Heart right ventricle (tissue), 16 donors: ENCODE measurements at regions not wholly inside any gene's neighbourhood (a gene's known extent, or its start where the extent isn't known, plus 50 kb on each side); places are given as distances from the start of the nearest gene placed in this dataset.

Source experiments
- ATAC-seq, 8 donors: fragments of 200-7000 bp; cut with Tn5 transposase; one replicate each; pipeline ENCODE4 v1.9.1; 2020; ENCODE audit warnings: mild to moderate bottlenecking in 8 of 8, moderate library complexity in 8 of 8, moderate number of reproducible peaks in 1 of 8
- DNase-seq, 2 donors: peaks; one replicate each; pipeline ENCODE4 v3.0.0-alpha.2; 2020
- H3K27ac ChIP-seq, 10 donors: fragments of 200-600 bp; sonication (generic) in 2 of 10; one replicate each; pipeline versions ENCODE4 v1.5.0 to v1.8.0; 2020 to 2022; ENCODE audit warnings: mild to moderate bottlenecking in 3 of 10
- H3K27me3 ChIP-seq, 7 donors: fragments of 200-600 bp; one replicate each; pipeline ENCODE4 v1.8.0; 2021 to 2022; ENCODE audit warnings: mild to moderate bottlenecking in 2 of 7
- H3K36me3 ChIP-seq, 9 donors: fragments of 200-600 bp; sonication (generic) in 1 of 9; one replicate each; pipeline versions ENCODE4 v1.5.0 to v1.8.0; 2020 to 2022; ENCODE audit warnings: mild to moderate bottlenecking in 2 of 9
- H3K4me1 ChIP-seq, 9 donors: fragments of 200-600 bp; sonication (generic) in 1 of 9; one replicate each; pipeline versions ENCODE4 v1.5.0 to v1.8.0; 2020 to 2022; ENCODE audit warnings: mild to moderate bottlenecking in 4 of 9
- H3K4me3 ChIP-seq, 10 donors: fragments of 200-600 bp; sonication (generic) in 2 of 10; one replicate each; pipeline versions ENCODE4 v1.5.0 to v1.8.0; 2020 to 2022; ENCODE audit warnings: mild to moderate bottlenecking in 7 of 10, moderate library complexity in 2 of 10
- H3K9me3 ChIP-seq, 11 donors: fragments of 200-600 bp in 10 of 11; sonication (generic) in 2 of 11; one replicate each; pipeline versions ENCODE4 v1.5.0 to v1.8.0; 2013 to 2022; ENCODE audit warnings: mild to moderate bottlenecking in 2 of 11, control low read depth in 1 of 11, moderate library complexity in 1 of 11
- whole genome bisulfite sequencing, 2 donors: extraction: QIAGEN DNeasy Blood & Tissue Kit; methylation state at CpG; one replicate each; pipeline ENCODE4 v1.1.7; 2013; ENCODE audit warnings: inconsistent platforms in 1 of 2; 5-methylcytosine and 5-hydroxymethylcytosine counted together
- intact Hi-C, 10 donors: fragments of 100-400 bp; cut with DNase I; formaldehyde crosslinking; loops; one replicate each; pipeline versions ENCODE4 v1.11.1 to v1.14.2; 2022
- TF ChIP-seq, protein P1 (sequence below), 9 donors: fragments of 200-600 bp; sonication (generic) in 2 of 9; IDR thresholded peaks; one replicate each; pipeline versions ENCODE4 v1.5.0 to v1.8.0; 2021 to 2022; ENCODE audit warnings: antibody characterized with exemption in 9 of 9, mild to moderate bottlenecking in 5 of 9, moderate library complexity in 1 of 9
- donor health status: Arrhythmogenic right ventricular cardiomyopathy.
- donor health status: ischemic (EF 13 %, LVEDD 7.1; RV severe dilation, severe dysfunction).
- donor health status: healthy with polysubstance abuse.
- donor health status: DM: no; HTN: yes; CAD: no.
- donor health status: DM: no; HTN: no; CAD: no.
- donor health status: ischemic (EF 25% LVEDD 6.9; RV normal size, moderate dysfunction).
- donor health status: ischemic (EF 25% LVEDD 5.7; RV mildly dilated, moderate dysfunction).
- donor health status: healthy.
- donor health status: DM: yes; HTN: yes; CAD: no.
- donor health status: Ischemic cardiomyopathy.
- donor health status: ischemic (EF 35%, LVEDD 5.7; RV mildly dilated, moderate dysfunction).
- donor health status: nonischemic (EF 11% LVEDD 7.7; RV severe dilation, severe dysfunction).
- donor health status: DM: yes; HTN: yes; CAD: no.
- donor health status: PGD.
- donor health status: ischemic (EF 29% LVEDD 5.4; RV normal size, mild dysfunction).
- donor health status: nonischemic (EF 23%, LVEDD 6.1; RV moderate dilation, normal function).

- H3K4me1 ChIP-seq, result no peaks in the 10 kb centered on the region
- H3K9me3 ChIP-seq, result peaks cover 0 to 5% (median 0%) of the 10 kb centered on the region in 11 donors
- DNase-seq (no peak), ATAC-seq (no peak)
- TF ChIP-seq, protein P1, sequence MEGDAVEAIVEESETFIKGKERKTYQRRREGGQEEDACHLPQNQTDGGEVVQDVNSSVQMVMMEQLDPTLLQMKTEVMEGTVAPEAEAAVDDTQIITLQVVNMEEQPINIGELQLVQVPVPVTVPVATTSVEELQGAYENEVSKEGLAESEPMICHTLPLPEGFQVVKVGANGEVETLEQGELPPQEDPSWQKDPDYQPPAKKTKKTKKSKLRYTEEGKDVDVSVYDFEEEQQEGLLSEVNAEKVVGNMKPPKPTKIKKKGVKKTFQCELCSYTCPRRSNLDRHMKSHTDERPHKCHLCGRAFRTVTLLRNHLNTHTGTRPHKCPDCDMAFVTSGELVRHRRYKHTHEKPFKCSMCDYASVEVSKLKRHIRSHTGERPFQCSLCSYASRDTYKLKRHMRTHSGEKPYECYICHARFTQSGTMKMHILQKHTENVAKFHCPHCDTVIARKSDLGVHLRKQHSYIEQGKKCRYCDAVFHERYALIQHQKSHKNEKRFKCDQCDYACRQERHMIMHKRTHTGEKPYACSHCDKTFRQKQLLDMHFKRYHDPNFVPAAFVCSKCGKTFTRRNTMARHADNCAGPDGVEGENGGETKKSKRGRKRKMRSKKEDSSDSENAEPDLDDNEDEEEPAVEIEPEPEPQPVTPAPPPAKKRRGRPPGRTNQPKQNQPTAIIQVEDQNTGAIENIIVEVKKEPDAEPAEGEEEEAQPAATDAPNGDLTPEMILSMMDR (IDR thresholded peaks at IDR 0.05), result no peak
- H3K36me3 ChIP-seq, result no peaks in the 10 kb centered on the region
- H3K27me3 ChIP-seq, result no peaks in the 10 kb centered on the region
- intact Hi-C loops, result no loop called here
- no peak overlapping the region for H3K27ac ChIP-seq
- H3K4me3 ChIP-seq, result no peak overlapping the region
- 52 to 69% methylated on average over 2 of the region's 2 CpGs for WGBS, 2 donors
Observed at GRCh38 chr4:137249112-137249511, 283.2 kb downstream of the PCDH18 start.

DNA sequence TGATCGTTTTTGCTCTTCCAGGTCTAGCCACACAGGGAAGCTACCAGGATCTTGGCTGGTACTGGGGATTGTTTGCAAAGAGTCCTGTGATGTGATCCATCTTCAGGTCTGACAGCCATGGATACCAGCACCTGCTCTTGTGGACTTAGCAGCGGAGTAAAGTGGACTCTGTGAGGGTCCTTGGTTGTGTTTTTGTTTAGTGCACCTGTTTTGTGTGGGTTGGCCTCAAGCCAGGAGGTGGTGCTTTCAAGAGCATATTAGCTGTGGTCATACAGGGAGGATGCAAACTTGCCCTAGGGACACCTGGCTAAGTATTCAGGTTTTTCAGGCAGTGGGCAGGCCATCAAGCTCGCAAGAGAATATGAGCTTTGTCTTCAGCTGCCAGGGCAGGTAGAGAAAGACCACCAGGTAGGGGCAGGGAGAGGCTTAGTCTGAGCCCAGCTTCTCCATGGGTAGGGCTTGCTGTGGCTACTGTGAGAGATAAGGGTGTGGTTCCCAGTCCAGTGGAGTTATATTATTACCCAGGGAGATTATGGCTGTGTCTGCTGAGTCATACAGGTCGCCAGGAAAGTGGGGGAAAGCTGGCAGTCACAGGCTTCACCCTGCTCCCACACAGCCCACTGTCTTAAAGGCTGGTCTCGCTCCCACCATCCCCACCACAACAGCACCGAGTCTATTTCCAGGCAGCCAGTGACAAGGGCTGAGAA, 293.7 kb downstream of the PCDH18 start:
- H3K36me3 ChIP-seq, result no peaks in the 10 kb centered on the region
- H3K4me1 ChIP-seq, result no peaks in the 10 kb centered on the region
- H3K27me3 ChIP-seq, result no peaks in the 10 kb centered on the region
- 78 to 79% methylated on average over 6 of the region's 6 CpGs for WGBS, 2 donors
- H3K4me3 ChIP-seq, result no peak overlapping the region
- H3K27ac ChIP-seq, result no peak overlapping the region
- H3K9me3 ChIP-seq, result no peaks in the 10 kb centered on the region
- DNase-seq (no peak), ATAC-seq (no peak)
- intact Hi-C loops, result no loop called here
- TF ChIP-seq, protein P1 (IDR thresholded peaks at IDR 0.05), result no peak

DNA sequence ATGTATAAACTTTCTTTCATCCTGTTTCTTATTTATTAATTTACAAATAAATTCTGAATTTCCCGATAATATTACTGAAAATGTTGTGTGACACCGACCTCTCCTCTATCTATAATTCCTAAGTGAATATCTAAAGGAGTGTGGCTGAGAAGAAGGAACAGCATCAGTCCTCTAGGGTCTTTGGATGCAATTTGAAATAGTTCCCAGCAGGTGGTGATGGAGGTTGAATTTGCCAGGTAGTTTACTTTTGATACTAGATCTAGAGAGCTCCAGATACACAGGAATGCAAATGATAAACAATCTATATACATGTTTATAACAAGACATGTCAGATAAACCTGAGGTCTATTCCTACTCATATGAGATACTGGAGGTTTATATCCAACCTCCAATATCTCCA, 305.4 kb downstream of the PCDH18 start:
- intact Hi-C loops, result no loop called here
- no peak overlapping the region for H3K4me3 ChIP-seq
- TF ChIP-seq, protein P1 (IDR thresholded peaks at IDR 0.05), result peak in 4 of 9 donors; percentile 11 to 48 (median 12)
- no peaks in the 10 kb centered on the region for H3K4me1 ChIP-seq
- no peak overlapping the region for H3K27ac ChIP-seq
- H3K9me3 ChIP-seq, result peaks cover 0 to 7% (median 0%) of the 10 kb centered on the region in 11 donors
- no peak for ATAC-seq
- no peak for DNase-seq
- H3K27me3 ChIP-seq, result no peaks in the 10 kb centered on the region
- 64 to 68% methylated on average over 2 of the region's 2 CpGs for WGBS, 2 donors
- H3K36me3 ChIP-seq, result no peaks in the 10 kb centered on the region

- 62 to 72% methylated on average over 2 of the region's 2 CpGs for WGBS, 2 donors
- intact Hi-C loops, result no loop called here
- no peak for DNase-seq
- H3K9me3 ChIP-seq, result peaks cover 0 to 7% (median 0%) of the 10 kb centered on the region in 11 donors
- no peaks in the 10 kb centered on the region for H3K27me3 ChIP-seq
- ATAC-seq, result no peak
- H3K4me3 ChIP-seq, result no peak overlapping the region
- no peak overlapping the region for H3K27ac ChIP-seq
- H3K36me3 ChIP-seq, result no peaks in the 10 kb centered on the region
- H3K4me1 ChIP-seq, result no peaks in the 10 kb centered on the region
- TF ChIP-seq, protein P1 (IDR thresholded peaks at IDR 0.05), result no peak
Observed at GRCh38 chr4:137226221-137226620, 306.1 kb downstream of the PCDH18 start.
